GM18519 (cell line): ENCODE measurements at regions not wholly inside any gene's neighbourhood (a gene's known extent, or its start where the extent isn't known, plus 50 kb on each side); places are given as distances from the start of the nearest gene placed in this dataset.
"Not testable (repeated sequence)": the region's sequence is repeated elsewhere in the genome, so short reads cannot be mapped to it uniquely, and the experiment has no call there.

Experiments
- ATAC-seq: cut with Tn5 transposase; IDR thresholded peaks from one replicate; pipeline ENCODE4 v1.9.1; 2021; ENCODE audit warnings: mild to moderate bottlenecking, moderate library complexity; ENCODE audit not compliant: unreplicated experiment, low FRiP score

DNA sequence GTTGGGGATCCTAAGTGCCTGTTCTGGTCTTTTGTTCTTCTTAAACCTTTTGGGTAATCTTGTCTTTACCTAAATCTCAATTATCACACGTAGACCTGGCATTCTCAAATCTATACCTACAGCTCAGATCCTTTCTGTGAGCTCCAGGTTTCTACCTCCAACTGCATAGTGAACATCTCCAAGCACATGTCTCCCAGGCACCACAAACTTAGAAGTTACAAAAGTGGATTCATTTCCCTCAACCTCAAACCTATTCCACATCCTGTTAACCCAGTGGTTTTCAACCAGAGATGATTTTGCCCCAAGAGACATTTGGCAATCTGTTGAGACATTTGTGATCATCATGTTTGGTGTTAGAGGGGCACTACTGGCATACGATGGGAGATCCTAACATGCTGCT, 183.5 kb downstream of the TENT5A start:
- no peak for ATAC-seq

DNA sequence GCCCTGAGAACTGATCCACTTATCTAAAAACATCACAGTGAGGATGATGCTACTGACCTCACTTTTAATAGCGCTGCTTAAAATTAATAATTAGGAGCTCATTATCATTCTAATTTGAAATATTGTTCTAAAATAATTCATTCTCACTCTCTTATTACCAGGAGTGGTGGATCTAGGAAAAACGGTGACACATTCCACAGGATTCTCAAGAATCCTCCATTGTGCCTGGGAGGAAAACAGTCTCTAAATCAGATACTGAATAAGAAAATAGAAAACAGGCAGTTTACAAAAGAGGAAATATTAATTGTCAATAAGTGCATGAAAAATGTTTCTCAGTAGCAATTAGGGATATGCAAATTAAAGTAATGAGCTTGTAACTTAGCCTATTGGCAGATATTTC, 187.4 kb downstream of the TENT5A start:
- no peak for ATAC-seq

DNA sequence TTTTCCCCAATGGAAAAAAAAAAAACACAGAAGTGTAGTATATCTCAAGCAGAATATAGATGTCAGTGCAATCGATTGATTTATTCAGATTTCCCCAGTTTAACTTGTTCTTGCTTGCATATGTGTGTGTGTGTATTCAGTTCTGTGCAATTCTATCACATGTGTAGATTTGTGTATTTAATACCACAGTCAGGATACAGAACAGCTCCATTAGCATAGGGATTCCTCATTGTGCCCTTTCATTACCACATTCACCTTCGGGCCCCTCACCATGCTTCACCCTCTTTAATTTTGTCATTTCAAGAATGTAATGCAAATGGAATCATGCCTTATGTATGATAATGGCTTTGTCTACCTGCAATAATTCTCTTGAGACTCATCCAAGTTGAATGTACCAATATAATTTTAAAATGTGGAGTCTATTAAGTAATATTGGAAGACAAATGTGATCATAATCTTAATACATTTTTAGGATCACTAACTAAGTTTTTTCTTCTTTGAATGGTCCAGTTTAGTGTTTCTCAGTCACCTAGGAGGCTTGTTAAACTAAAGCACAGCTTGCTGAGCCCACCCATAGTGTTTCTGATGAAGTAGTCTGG, 187.9 kb downstream of the TENT5A start:
- no peak for ATAC-seq

DNA sequence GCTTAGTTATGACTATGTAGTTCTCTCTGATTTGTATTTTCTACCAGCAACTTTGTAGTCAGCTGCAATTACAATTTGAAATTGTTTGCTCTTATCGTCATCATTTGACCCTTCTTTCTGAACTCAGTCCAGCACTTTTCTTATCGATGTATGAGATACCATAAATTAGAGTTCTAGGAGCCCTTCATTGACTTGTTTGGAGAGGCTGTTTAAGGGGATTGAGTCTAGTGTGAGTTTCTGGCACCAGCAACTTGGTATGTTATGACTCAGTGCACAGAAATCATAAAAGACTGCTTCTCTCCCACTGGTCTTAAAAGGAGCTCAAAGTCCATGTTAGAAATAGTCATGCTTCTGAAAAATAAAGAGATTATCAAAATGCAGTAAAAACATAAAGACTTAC, 190.3 kb downstream of the TENT5A start:
- no peak for ATAC-seq

DNA sequence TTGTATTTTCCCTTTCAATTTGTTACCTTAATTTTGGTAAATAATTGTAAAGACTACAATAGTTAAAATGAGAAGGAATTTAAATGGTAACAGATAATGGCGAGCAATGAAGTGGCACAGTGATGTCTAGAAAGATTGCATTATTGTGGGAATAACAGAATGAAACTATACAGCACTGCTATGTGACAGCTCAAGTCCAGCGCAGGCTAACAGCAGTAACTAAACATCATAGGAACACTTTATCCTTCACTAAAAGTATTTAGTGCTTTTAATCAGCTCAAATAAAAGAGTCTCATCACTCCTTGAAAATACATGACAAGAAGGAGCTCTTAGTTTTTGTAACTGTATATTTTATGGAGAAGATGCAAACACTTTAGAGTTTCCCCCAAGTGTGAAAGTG, 190.8 kb downstream of the TENT5A start:
- ATAC-seq, result no peak

DNA sequence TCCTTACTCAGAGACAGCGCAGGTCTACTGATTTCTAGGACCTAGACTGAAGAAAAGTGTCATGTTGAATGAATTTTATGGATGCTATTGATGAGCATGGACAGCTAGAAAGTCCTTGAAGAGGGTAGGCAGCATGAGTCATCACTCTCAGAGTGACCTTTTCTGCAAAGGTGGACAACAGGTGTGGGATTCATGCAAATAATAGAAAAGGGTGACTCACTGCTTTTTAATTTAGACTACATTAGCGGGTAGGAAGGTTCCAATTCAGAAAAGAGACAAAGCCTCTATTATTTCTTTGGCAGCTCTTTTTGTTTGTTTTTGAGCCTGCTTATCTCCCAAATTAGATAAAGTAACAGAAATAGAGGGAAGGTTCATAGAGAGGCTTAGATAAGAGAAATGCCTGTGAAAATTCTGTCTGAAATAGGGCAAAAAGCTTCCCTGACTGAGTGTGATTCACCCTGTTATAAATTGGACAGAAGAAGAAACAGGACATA, 191.4 kb downstream of the TENT5A start:
- no peak for ATAC-seq

DNA sequence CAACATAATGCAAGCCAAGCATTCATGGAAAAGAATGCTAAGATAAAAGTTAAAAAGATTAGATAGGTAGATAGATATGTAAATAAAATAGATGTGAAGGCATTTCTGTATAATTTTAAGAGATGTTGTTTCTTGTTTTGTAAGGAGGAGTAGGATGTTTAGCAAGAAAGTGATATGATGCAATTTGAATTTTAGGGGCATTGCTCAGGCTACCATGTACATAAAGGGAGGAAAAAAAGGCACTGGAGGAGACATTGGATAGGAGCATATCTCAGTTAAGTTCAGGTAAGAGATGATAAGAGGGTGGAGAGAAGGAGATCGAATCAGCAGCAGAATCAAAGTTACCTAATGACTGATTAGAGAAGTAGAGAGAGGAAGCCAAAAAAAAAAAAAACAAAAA, 194.7 kb downstream of the TENT5A start:
- ATAC-seq, result no peak

DNA sequence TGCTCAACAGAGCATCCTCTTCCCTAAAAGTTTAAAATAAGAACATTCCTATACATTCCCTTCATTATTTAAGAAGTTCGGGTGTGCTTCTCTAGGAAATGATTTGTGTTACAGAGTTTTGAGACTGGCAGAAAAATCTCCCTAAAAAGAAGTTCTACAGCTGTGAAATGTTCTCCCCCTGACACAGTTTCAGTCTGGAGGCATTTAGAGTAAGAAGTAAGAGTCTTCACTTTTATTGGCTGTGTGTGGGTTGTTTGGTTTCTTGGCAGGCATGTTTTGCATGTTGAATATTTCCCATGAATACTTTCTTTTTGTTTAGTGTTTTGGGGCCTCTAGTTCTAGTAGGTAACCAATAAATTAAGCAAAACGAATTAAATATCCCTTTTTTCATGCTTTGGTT, 195.9 kb downstream of the TENT5A start:
- ATAC-seq, result no peak

DNA sequence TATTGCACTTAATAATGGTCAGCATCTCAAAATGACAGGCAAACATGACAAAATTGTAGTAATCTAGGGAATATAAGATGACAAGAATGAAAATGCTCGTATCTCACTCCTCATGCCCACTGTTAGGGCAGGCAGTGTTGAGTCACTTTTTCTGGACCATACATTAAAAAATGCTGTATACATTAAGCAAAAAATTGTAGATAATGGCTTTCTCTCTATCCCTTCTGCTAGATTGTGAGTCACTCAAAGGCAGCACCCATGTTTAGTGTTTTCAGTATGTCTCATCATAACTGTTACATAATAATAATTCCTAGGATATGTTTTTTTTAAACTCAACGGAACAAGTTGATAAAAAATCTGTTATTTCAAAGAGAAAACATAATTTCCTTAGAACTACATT, 199.3 kb downstream of the TENT5A start:
- no peak for ATAC-seq

DNA sequence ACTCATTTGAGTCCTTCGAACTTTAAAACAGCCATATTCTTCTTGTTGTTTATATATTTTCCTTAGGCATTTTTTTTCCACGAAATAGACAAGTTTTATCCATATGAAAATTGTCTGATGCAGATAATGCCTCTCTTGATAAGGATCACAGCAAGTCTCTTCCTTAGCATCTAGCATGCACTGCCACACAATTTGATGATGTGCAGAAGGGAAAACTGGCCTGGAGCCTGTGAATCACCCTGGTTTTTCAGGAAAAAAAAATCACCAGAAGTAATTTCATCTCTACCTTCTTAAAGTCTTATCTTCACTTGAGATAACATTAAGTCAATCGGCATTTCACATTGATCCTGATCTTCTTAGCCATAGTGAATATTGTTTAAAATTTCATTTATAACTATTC, 199.8 kb downstream of the TENT5A start:
- ATAC-seq, result no peak

DNA sequence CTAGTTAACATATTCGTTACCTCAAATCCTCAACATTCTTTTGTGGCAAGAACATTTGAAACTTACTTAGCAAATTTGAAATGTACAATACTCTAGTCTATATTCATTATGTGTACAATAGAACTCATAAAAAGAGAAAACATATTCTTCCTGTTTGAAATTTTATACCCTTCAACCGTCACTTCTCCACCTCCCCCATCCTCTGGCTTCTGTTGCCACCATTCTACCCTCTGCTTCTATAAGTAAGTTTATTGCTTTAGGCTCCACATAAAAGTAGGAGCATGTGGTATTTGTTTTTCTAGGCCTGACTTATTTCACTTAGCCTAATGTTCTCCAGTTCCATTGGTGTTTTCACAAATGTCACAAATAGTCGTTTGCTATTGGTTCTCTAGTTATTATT, 205.3 kb downstream of the TENT5A start:
- no peak for ATAC-seq

DNA sequence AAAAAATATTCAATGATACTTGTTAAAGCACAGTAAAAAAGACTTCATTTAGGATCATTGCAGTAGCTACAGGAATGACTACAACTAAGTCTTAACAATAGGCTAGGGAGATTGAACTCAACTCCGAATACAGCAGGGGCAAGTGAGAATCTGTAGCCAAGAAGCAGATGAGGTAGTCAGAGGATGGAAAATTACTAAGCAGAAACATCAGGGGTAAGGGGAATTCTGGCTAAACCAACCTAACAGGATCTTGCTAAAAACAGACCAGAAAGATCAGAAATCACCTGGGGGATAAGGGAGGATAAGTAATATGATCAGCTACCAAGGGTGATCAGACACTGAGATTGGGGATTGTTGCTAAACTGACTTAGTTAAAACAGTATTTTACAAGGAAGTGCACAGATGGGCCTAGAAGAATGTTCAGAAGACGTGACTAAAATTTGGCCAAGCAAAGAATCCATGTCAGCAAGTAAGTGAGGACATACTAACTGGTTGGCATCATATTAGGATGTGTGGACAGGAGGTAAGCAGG, 217.5 kb downstream of the TENT5A start:
- no peak for ATAC-seq

DNA sequence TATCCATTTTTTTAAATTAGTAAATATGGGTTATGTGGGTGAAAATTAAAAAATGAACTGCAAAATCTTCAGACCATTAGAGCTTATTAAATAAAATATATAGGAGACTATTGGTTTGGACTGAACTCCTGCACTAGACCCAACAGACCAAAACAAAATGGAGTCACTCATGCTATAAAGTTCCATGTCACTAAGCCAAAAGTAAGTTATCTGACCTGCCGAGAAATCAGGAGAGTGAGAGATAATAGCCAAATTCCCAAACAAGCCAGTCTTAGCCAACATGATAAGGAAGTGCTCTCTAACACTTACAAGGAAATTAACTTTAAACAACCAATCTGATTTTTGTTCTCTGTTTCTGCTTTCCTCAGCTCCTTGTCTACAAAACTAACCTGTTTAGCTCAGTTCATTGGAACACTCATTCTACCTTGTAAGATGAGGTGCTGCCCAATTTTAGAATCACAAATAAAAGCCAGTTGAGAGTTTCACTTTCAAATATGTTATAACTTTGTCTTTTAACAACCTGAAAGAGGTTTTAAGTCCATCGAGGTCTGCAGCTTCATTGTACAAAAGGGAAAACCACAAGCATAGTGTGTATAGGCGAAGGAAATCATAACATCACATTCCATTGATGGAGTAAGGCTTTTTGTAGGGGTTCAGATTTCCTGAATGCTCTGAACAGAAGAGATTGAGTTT, 220.5 kb downstream of the TENT5A start:
- no peak for ATAC-seq

DNA sequence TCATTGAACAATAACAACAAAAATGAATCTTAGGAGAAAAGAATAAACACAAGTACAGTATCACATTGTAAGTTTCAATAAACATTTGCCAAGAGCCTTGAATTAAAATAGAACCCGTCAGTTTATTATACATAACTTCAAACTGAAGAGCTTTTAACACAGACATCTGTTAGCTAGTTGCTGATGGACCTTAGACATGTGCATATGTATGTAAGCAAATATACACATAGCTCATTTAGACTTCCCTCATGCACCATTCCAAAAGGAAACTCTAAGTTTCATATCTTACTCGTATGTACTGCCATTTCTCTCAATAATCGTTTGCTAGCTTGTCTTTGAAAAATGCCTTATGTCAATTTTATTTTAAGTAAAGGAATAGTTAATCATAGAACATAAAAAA, 235.0 kb downstream of the TENT5A start:
- ATAC-seq, result no peak

DNA sequence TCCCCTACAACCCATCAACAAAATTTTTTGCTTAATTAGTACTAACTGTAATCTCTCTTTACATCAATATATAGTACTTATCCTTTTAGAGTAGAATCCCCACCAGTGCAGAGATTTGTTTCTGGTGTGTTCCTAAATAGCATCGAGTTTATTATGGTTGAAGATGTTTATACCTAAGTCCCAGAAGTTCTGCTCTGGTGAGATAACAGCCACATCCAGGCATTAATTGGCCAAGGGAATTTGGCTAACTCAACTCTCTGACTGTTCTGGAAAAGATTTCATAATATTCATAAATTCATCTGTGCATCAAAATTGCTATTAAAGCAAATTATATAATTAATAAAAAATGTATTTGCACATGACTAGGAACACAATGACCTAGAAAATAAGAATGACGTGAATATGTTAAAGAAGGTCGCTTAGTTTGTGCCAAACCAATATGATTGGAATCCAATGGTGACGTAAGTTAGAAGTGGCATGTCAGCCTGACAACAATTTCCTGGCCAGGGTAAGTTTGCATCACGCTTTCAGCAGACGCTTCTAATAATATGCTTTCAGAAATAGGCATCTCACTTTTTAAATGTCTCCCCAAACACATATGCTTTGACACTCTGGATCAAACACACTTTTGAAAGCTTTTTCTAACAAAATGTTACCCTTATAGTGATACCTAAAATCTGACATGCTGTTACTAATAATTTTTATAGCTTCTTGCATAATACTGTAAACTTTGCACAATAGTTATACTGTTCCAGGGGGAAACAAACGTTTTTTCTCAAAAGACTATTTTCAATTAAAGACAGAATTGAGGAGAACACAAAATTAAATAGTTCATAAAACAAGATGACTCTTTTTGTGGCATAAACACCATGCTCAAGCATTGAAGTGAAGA, 236.7 kb downstream of the TENT5A start:
- no peak for ATAC-seq

DNA sequence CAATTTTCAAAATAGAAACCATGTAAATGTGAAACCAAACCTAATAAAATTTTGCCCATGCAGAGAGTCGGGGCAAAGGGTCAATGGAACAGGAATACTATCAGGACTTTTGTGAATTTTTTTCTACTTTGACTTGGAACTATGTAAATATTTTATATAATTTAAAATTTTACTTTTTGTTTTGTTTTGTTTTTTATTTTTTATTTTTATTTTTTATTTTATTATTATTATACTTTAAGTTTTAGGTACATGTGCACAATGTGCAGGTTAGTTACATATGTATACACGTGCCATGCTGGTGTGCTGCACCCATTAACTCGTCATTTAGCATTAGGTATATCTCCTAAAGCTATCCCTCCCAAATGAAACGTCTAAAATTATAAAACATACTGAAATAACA, 238.3 kb downstream of the TENT5A start:
- not testable (repeated sequence) for ATAC-seq

DNA sequence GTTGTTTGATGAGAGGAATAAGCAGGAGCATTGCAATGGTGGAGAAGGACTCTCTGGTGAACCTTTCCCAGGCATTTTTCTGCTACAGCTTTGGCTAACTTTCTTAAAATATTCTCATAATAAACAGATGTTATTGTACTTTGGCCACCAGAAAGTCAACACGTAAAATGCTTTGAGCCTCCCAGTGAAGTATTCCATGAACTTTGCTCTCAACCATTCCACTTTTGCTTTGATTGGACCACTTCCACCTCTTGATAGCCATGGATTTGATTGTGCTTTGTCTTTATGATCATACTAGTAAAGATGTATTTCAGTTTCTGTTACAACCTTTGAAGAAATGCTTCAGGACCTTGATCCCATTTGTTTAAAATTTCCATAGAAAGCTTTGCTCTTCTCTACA, 241.1 kb downstream of the TENT5A start:
- ATAC-seq, result no peak

DNA sequence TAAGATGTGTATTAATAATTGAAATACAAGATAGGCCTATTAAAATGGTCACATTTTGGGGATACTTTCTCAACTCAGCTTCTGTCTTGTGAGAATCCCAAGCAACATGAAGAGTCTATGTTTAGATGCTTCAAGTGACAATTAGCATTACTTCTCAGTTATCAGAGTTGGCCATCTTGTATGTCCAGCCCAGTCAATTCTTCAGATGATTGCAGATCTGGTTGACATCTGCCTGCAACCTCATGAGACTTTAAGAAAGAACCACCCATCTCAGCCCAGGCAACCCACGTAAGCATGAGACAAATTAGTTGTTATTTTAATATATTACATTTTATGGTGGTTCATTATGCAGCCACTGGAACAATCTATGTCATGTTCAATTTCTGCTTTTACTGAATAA, 256.5 kb downstream of the TENT5A start:
- no peak for ATAC-seq

DNA sequence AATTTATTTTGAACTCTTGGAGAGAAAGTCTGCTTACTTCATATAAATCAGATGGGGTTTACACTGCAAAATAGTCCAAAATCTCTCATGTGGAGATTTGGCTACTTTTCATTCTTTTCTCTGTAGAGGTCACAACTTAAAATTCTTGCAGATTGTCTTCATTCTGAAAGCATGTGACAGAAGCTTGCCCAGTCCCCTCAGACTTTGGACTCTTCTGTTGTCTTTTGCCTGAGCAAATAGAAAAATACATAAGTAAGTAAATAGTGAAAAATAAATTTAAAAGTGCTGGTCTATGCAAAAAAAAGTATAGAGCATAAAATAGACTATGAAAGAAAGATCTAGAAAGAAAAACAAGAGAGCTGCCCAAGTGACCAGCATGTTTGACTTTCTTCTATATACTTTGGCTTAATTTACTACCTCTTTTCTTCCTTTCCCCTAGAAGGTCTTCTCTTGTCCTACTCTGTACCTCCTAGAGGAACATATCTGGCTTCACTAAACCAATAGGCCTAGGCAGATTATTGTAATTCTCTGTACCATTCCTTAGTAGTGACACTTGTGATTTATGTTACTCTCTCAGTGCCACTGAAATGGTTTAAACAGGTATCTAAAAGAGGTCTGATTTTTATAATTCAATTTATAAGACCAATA, 260.9 kb downstream of the TENT5A start:
- ATAC-seq, result no peak

DNA sequence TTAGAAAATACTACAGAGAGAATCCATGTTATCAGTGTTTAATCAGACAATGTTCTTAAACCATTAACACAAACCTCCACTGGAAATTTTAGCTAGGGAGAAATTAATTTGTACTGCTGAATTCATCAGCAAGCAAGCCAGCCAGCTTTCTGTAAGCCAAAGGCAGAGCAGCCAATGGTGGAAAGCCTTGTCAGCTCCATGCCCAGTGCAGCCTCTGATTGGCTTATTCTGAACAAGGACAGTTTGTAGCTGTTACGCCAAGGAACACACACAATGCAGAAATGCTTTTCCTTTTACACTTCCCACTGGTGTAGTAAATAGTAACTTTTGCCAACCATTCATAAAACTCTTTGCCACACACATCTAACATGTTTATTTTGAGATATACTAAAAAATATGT, 265.0 kb downstream of the TENT5A start:
- no peak for ATAC-seq

DNA sequence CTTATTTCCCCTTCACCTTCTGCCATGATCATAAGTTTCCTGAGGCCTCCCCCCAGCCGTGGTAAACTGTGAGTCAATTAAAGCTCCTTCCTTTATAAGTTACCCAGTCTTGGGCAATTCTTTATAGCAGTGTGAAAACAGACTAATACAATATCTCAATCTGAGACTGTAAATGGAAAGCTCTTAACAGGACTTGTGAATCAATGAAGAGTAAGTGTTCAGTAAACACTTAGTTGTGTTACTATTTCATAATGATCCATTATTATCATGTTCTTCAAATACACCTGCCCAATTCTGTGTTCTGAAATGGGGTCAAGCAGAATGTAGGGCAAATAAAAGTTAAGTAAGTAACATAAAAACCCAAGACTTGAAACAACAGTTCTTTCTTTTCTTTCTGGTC, 266.2 kb downstream of the TENT5A start:
- no peak for ATAC-seq
